GM10266 (cell line): ENCODE measurements at regions not wholly inside any gene's neighbourhood (a gene's known extent, or its start where the extent isn't known, plus 50 kb on each side); places are given as distances from the start of the nearest gene placed in this dataset.
"Not testable (repeated sequence)": the region's sequence is repeated elsewhere in the genome, so short reads cannot be mapped to it uniquely, and the experiment has no call there.

Experiments
- DNase-seq: peaks from one replicate; pipeline ENCODE4 v3.0.0; 2012; ENCODE audit errors: extremely low spot score
- CTCF ChIP-seq: IDR thresholded peaks from 2 replicates; pipeline ENCODE4 v1.5.1; 2012; ENCODE audit warnings: mild to moderate bottlenecking, low read depth; ENCODE audit not compliant: control insufficient read depth, insufficient read depth; ENCODE audit errors: missing control alignments

DNA sequence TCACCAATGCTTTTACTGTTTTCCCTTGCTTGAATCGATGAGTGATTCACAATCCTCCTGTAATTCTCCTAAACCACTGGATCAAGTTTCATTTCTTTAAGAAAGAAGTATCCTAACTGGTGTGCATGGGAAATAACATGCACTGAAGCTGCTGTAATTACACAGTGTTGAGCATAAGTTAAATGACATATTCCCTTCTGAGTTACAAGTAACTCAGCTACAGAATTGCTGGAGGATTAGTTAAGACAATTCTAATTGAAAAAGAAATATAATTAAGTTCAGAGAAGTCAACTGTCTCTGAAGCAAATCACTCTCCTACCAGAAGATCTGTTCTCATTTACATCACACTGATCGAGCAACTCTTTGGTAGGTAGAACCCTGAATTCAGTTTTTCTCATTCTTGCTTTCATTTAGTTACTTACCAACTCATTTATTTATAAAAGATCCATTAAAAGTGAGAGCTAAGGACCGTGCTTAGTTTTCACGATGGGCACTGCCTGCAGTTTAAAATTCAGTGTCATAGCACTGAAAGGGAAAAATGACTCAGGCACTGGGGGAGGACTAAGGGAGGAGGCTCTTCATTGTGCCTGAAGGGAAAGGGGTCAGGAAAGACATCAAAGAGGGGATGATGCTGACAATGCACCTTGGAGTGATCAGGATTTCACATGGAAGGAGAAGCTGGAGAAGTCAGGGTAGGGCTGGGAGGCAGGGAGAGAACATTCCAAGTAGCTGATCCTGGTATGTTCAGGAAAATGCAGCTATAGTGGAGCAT is 327.2 kb downstream of the EMP1 start:
- DNase-seq: no peak
- no peak for TF ChIP-seq CTCF

GRCh38 chr12:13518034-13518433 is 321.5 kb downstream of the EMP1 start:
- not testable (repeated sequence) for DNase-seq

- DNase-seq: no peak
- TF ChIP-seq CTCF: no peak
Observed at GRCh38 chr12:13509740-13510139, 313.2 kb downstream of the EMP1 start.

- TF ChIP-seq CTCF: no peak
- DNase-seq: no peak
Observed at GRCh38 chr12:13505636-13506035, 309.1 kb downstream of the EMP1 start.

DNA sequence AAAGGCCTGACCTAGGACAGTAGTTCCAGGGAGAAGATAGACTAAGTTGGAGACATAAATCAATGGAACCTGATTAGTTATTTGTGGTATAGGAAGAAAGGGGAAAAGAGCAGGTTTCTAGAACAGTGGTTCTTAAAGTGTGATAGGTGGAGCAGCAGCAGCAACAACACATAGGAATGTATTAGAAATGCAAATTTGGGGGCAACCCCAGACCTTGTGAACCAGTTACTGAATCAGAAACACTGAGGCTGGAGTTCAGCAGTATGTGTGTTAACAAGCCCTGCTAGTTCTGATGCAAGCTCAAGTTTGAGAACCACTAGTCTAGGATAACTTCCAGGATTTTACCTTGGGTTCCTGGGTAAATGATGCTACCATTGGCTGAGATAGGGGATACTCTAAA is 308.7 kb downstream of the EMP1 start:
- DNase-seq: no peak
- TF ChIP-seq CTCF: no peak

GRCh38 chr12:13504736-13505135 is 308.2 kb downstream of the EMP1 start:
- no peak for DNase-seq
- no peak for TF ChIP-seq CTCF

DNA sequence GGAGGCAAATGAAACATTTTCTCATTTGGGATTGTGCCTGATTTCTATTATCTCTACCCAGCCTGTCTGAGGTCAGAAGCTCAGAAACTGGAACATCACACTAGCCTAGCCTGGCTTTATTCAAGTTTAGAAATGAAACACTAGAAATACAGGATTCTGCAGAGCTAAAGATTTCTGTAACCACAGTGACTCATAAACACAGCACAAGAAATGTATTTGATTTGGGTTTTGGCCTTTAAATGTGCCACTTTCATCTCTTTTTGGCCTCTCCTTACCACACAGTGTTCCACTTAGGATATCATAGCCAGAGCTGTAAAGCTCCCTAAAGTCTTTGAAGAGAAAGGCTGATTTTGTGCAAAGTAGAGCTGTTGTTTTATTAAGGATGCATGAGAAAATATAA is 307.5 kb downstream of the EMP1 start:
- no peak for TF ChIP-seq CTCF
- no peak for DNase-seq

GRCh38 chr12:13503094-13503835 is 306.7 kb downstream of the EMP1 start:
- DNase-seq: no peak
- TF ChIP-seq CTCF: no peak
